NCI-H524 treated with DMSO at 0.1 percent for 48 hours (cell line): ENCODE measurements at regions not wholly inside any gene's neighbourhood (a gene's known extent, or its start where the extent isn't known, plus 50 kb on each side); places are given as distances from the start of the nearest gene placed in this dataset.
"Not testable (repeated sequence)": the region's sequence is repeated elsewhere in the genome, so short reads cannot be mapped to it uniquely, and the experiment has no call there.

ENCODE experiments used
- DNase-seq: peaks from one replicate; lab custom pipeline; 2025; lab: John Stamatoyannopoulos, UW

GRCh38 chr18:73446502-73446901 lies 578.7 kb upstream of the NETO1 start:
- DNase-seq, result no peak

- no peak for DNase-seq
These were observed 563.8 kb upstream of the NETO1 start for GRCh38 chr18:73431620-73432019.

- DNase-seq, result no peak
These were observed 553.2 kb upstream of the NETO1 start for GRCh38 chr18:73421010-73421409.

GRCh38 chr18:73419531-73419930 lies 551.7 kb upstream of the NETO1 start:
- no peak for DNase-seq

- DNase-seq, result no peak
These were observed 546.8 kb upstream of the NETO1 start for GRCh38 chr18:73414598-73414997.

GRCh38 chr18:73414069-73414468 lies 546.3 kb upstream of the NETO1 start:
- no peak for DNase-seq

GRCh38 chr18:73409242-73409641 lies 541.5 kb upstream of the NETO1 start:
- DNase-seq, result no peak

GRCh38 chr18:73408469-73408868 lies 540.7 kb upstream of the NETO1 start:
- DNase-seq, result no peak

- no peak for DNase-seq
These were observed 539.7 kb upstream of the NETO1 start for GRCh38 chr18:73407506-73407905.

GRCh38 chr18:73384246-73384645 lies 516.5 kb upstream of the NETO1 start:
- DNase-seq, result no peak

- no peak for DNase-seq
These were observed 513.9 kb upstream of the NETO1 start for GRCh38 chr18:73381699-73382036.

GRCh38 chr18:73381016-73381698 lies 513.4 kb upstream of the NETO1 start:
- DNase-seq, result no peak

- DNase-seq, result no peak
These were observed 498.9 kb upstream of the NETO1 start for GRCh38 chr18:73366713-73367112.

GRCh38 chr18:73365018-73365417 lies 497.2 kb upstream of the NETO1 start:
- DNase-seq, result no peak

GRCh38 chr18:73355121-73355520 lies 487.3 kb upstream of the NETO1 start:
- DNase-seq, result no peak

- DNase-seq, result no peak
These were observed 484.8 kb upstream of the NETO1 start for GRCh38 chr18:73352546-73352945.

GRCh38 chr18:73340135-73340977 lies 472.6 kb upstream of the NETO1 start:
- no peak for DNase-seq

GRCh38 chr18:73331212-73331772 lies 463.5 kb upstream of the NETO1 start:
- no peak for DNase-seq

- DNase-seq, result not testable (repeated sequence)
These were observed 462.3 kb upstream of the NETO1 start for GRCh38 chr18:73330106-73330505.

- not testable (repeated sequence) for DNase-seq
These were observed 456.5 kb upstream of the NETO1 start for GRCh38 chr18:73324187-73324831.

GRCh38 chr18:73318739-73319479 lies 451.1 kb upstream of the NETO1 start:
- DNase-seq, result no peak

GRCh38 chr18:73316513-73316912 lies 448.7 kb upstream of the NETO1 start:
- no peak for DNase-seq
